CD14-positive monocyte (primary cell): ENCODE measurements at regions not wholly inside any gene's neighbourhood (a gene's known extent, or its start where the extent isn't known, plus 50 kb on each side); places are given as distances from the start of the nearest gene placed in this dataset.

Experiments
- DNase-seq, 3 donors: peaks; one replicate each; pipeline ENCODE4 v3.0.0-alpha.2; 2011 to 2022
- H2AFZ ChIP-seq: 2 replicates; pipeline ENCODE4 v1.6.0; 2012; ENCODE audit warnings: mild to moderate bottlenecking, low read depth, low read length, inconsistent platforms; ENCODE audit not compliant: insufficient read depth, poor library complexity, severe bottlenecking
- H3K27ac ChIP-seq, 2 donors: 1 replicate in 1 of 2; 2 replicates in 1 of 2; pipeline ENCODE4 v1.5.1; 2012 to 2013; ENCODE audit warnings: low read length in 2 of 2, control low read depth in 1 of 2, inconsistent platforms in 1 of 2, low read depth in 1 of 2, mild to moderate bottlenecking in 1 of 2
- H3K27me3 ChIP-seq, 2 donors: one replicate each; pipeline versions ENCODE4 v1.6.0 to v1.6.1; 2011 to 2013; ENCODE audit warnings: low read length in 2 of 2; ENCODE audit not compliant: control insufficient read depth in 2 of 2, insufficient read depth in 2 of 2
- H3K36me3 ChIP-seq, 2 donors: replicated peaks in 1 of 2; 1 replicate in 1 of 2; 2 replicates in 1 of 2; pipeline versions ENCODE4 v1.5.1 to v1.6.1; 2012 to 2013; ENCODE audit warnings: low read length in 2 of 2, control low read depth in 1 of 2, inconsistent platforms in 1 of 2, mild to moderate bottlenecking in 1 of 2; ENCODE audit not compliant: insufficient read depth in 2 of 2, control insufficient read depth in 1 of 2
- H3K4me1 ChIP-seq, 2 donors: 1 replicate in 1 of 2; 2 replicates in 1 of 2; pipeline versions ENCODE4 v1.5.1 to v1.6.1; 2012 to 2013; ENCODE audit warnings: low read length in 2 of 2, control low read depth in 1 of 2, inconsistent platforms in 1 of 2, mild to moderate bottlenecking in 1 of 2, moderate library complexity in 1 of 2; ENCODE audit not compliant: insufficient read depth in 2 of 2, control insufficient read depth in 1 of 2
- H3K4me2 ChIP-seq: replicated peaks from 2 replicates; pipeline ENCODE3; 2012; ENCODE audit warnings: low read length, moderate library complexity, mild to moderate bottlenecking; ENCODE audit not compliant: poor library complexity, severe bottlenecking; ENCODE audit errors: extremely low read depth
- H3K4me3 ChIP-seq, 3 experiments: fragments of 200-600 bp in 1 of 3; sonication (generic) in 1 of 3; replicated peaks in 1 of 3; 1 replicate in 2 of 3; 2 replicates in 1 of 3; pipeline ENCODE4 v1.5.1; 2011 to 2013; ENCODE audit warnings: low read length in 3 of 3, mild to moderate bottlenecking in 3 of 3, control low read depth in 2 of 3, low read depth in 2 of 3, inconsistent platforms in 1 of 3, moderate library complexity in 1 of 3
- H3K79me2 ChIP-seq: 2 replicates; pipeline ENCODE4 v1.6.0; 2012; ENCODE audit warnings: mild to moderate bottlenecking, control low read depth, inconsistent platforms, low read length, moderate library complexity; ENCODE audit not compliant: insufficient read depth
- H3K9ac ChIP-seq: 2 replicates; pipeline ENCODE4 v1.6.0; 2017; ENCODE audit warnings: low read length, mild to moderate bottlenecking; ENCODE audit not compliant: insufficient read depth, poor library complexity, severe bottlenecking
- H3K9me3 ChIP-seq, 2 donors: replicated peaks in 1 of 2; 1 replicate in 1 of 2; 2 replicates in 1 of 2; pipeline versions ENCODE4 v1.5.1 to v1.6.1; 2012 to 2013; ENCODE audit warnings: low read length in 2 of 2, control low read depth in 1 of 2; ENCODE audit not compliant: control insufficient read depth in 1 of 2, insufficient read depth in 1 of 2
- H4K20me1 ChIP-seq: 2 replicates; pipeline ENCODE4 v1.6.0; 2012; ENCODE audit warnings: mild to moderate bottlenecking, low read length, control low read depth, moderate library complexity; ENCODE audit not compliant: insufficient read depth
- H3K27ac Mint-ChIP-seq, 7 donors: one replicate each; pipeline ENCODE4 v1.8.0; 2020; ENCODE audit warnings: mild to moderate bottlenecking in 7 of 7, mixed read lengths in 7 of 7, moderate library complexity in 6 of 7, inconsistent platforms in 2 of 7
- H3K27me3 Mint-ChIP-seq, 3 donors: one replicate each; pipeline ENCODE4 v1.8.0; 2021 to 2022; ENCODE audit warnings: low read depth in 3 of 3, mild to moderate bottlenecking in 3 of 3, mixed read lengths in 3 of 3, moderate library complexity in 3 of 3, inconsistent platforms in 1 of 3
- H3K36me3 Mint-ChIP-seq, 2 donors: one replicate each; pipeline ENCODE4 v1.8.0; 2020; ENCODE audit warnings: mixed read lengths in 2 of 2, inconsistent platforms in 1 of 2, mild to moderate bottlenecking in 1 of 2
- H3K4me1 Mint-ChIP-seq: one replicate; pipeline ENCODE4 v1.8.0; 2020; ENCODE audit warnings: mild to moderate bottlenecking, mixed read lengths
- H3K4me3 Mint-ChIP-seq, 2 donors: one replicate each; pipeline ENCODE4 v1.8.0; 2020; ENCODE audit warnings: mild to moderate bottlenecking in 2 of 2, mixed read lengths in 2 of 2, moderate library complexity in 1 of 2
- H3K9me3 Mint-ChIP-seq, 7 donors: one replicate each; pipeline ENCODE4 v1.8.0; 2020 to 2022; ENCODE audit warnings: mixed read lengths in 7 of 7, mild to moderate bottlenecking in 6 of 7, moderate library complexity in 6 of 7, inconsistent platforms in 2 of 7
- CTCF ChIP-seq: fragments of 200-600 bp; IDR thresholded peaks from one replicate; pipeline ENCODE4 v1.8.0; 2022; ENCODE audit warnings: antibody characterized with exemption, mild to moderate bottlenecking
- WGBS: methylation state at CpG from one replicate; pipeline ENCODE4 v1.1.5; 2013; ENCODE audit warnings: missing lambda C conversion rate; ENCODE audit not compliant: insufficient coverage; 5-methylcytosine and 5-hydroxymethylcytosine counted together
- intact Hi-C, 2 donors: fragments of 100-400 bp; cut with micrococcal nuclease; formaldehyde crosslinking; loops; one replicate each; pipeline versions ENCODE4 v1.15.0 to v1.15.1; 2023

GRCh38 chr2:144753416-144753815, 233.5 kb upstream of the ZEB2 start:
- Mint-ChIP-seq H3K4me1 (peaks cover 3% of the 10 kb centered on the region), H3K9me3 (peaks cover 15 to 34% (median 19%) of the 10 kb centered on the region in 7 donors), H3K4me3 (no peak overlapping the region), H3K36me3 (peaks cover 3 to 4% of the 10 kb centered on the region in 2 donors), H3K27ac (no peak overlapping the region), H3K27me3 (peaks cover 0 to 1% (median 0%) of the 10 kb centered on the region in 3 donors)
- no peak overlapping the region for H3K27ac ChIP-seq
- H4K20me1 ChIP-seq: no peaks in the 10 kb centered on the region
- H3K27me3 ChIP-seq: no peaks in the 10 kb centered on the region
- peaks cover 3 to 22% of the 10 kb centered on the region in 2 donors for H3K9me3 ChIP-seq
- intact Hi-C loops: no loop called here
- no peaks in the 10 kb centered on the region for H3K4me1 ChIP-seq
- H3K79me2 ChIP-seq: no peaks in the 10 kb centered on the region
- TF ChIP-seq CTCF: no peak
- WGBS: no CpG with 5 or more reads among the region's 3 CpGs
- H3K9ac ChIP-seq: no peak overlapping the region
- H3K4me2 ChIP-seq: no peak overlapping the region
- no peak overlapping the region for H3K4me3 ChIP-seq
- peaks cover 0 to 3% of the 10 kb centered on the region in 2 donors for H3K36me3 ChIP-seq
- H2AFZ ChIP-seq: no peak overlapping the region
- no peak for DNase-seq

- H3K27ac ChIP-seq: no peak overlapping the region
- H3K27me3 Mint-ChIP-seq: peaks cover 0 to 1% (median 0%) of the 10 kb centered on the region in 3 donors
- peaks cover 3% of the 10 kb centered on the region for H3K4me1 Mint-ChIP-seq
- H2AFZ ChIP-seq: no peak overlapping the region
- peaks cover 5 to 20% of the 10 kb centered on the region in 2 donors for H3K36me3 Mint-ChIP-seq
- peaks cover 0 to 4% of the 10 kb centered on the region in 2 donors for H3K36me3 ChIP-seq
- H4K20me1 ChIP-seq: no peaks in the 10 kb centered on the region
- no peaks in the 10 kb centered on the region for H3K79me2 ChIP-seq
- H3K9me3 Mint-ChIP-seq: peaks cover 35 to 49% (median 38%) of the 10 kb centered on the region in 7 donors
- no peak overlapping the region for H3K4me2 ChIP-seq
- no CpG with 5 or more reads among the region's 3 CpGs for WGBS
- H3K27me3 ChIP-seq: no peaks in the 10 kb centered on the region
- intact Hi-C loops: no loop called here
- no peak for DNase-seq
- no peak for TF ChIP-seq CTCF
- H3K9me3 ChIP-seq: peaks cover 17 to 39% of the 10 kb centered on the region in 2 donors
- H3K4me3 ChIP-seq: no peak overlapping the region
- H3K27ac Mint-ChIP-seq: no peak overlapping the region
- H3K4me1 ChIP-seq: no peaks in the 10 kb centered on the region
- no peak overlapping the region for H3K9ac ChIP-seq
- H3K4me3 Mint-ChIP-seq: no peak overlapping the region
Measured at GRCh38 chr2:144751142-144751905, 231.4 kb upstream of the ZEB2 start.
